HEK293 (cell line): ENCODE measurements at regions not wholly inside any gene's neighbourhood (a gene's known extent, or its start where the extent isn't known, plus 50 kb on each side); places are given as distances from the start of the nearest gene placed in this dataset.

ENCODE experiments used
- CTCF ChIA-PET: fragments of 350-600 bp; formaldehyde crosslinking; extraction: SDS; loops from one replicate; lab custom pipeline; 2021; ENCODE audit warnings: antibody characterized with exemption; lab: Yijun Ruan, JAX
- POLR2A ChIA-PET: fragments of 300-600 bp; formaldehyde crosslinking; extraction: SDS; loops from one replicate; lab custom pipeline; 2020; ENCODE audit warnings: antibody characterized with exemption, inconsistent platforms; lab: Yijun Ruan, JAX
- H3K27ac ChIP-seq: fragments of 200-500 bp; sonication (Bioruptor generic); 2 replicates; pipeline ENCODE4 v1.5.1; 2014; ENCODE audit warnings: low read depth, low read length, control low read depth, inconsistent platforms; ENCODE audit errors: extremely low read depth
- H3K36me3 ChIP-seq, 2 experiments: fragments of 200-500 bp in 1 of 2; sonication (Bioruptor generic) in 1 of 2; 1 replicate in 1 of 2; 2 replicates in 1 of 2; pipeline ENCODE4 v1.5.1; 2014 to 2017; ENCODE audit warnings: inconsistent platforms in 2 of 2, low read length in 2 of 2; ENCODE audit not compliant: control insufficient read depth in 2 of 2, insufficient read depth in 1 of 2
- H3K4me1 ChIP-seq: fragments of 200-500 bp; sonication (Bioruptor generic); 2 replicates; pipeline ENCODE4 v1.5.1; 2014; ENCODE audit warnings: mild to moderate bottlenecking, low read length, inconsistent platforms; ENCODE audit not compliant: control insufficient read depth, insufficient read depth
- H3K4me3 ChIP-seq: 2 replicates; pipeline ENCODE4 v1.5.1; 2011; ENCODE audit warnings: low read depth, mild to moderate bottlenecking, control low read depth, low read length, moderate library complexity
- H3K9me3 ChIP-seq: fragments of 200-500 bp; sonication (Bioruptor generic); 2 replicates; pipeline ENCODE4 v1.5.1; 2014; ENCODE audit warnings: low read depth, low read length, inconsistent platforms; ENCODE audit not compliant: control insufficient read depth, insufficient read depth
- HOXA7 ChIP-seq: sonication (generic); formaldehyde crosslinking; IDR thresholded peaks from 2 replicates; pipeline ENCODE4 v1.8.1; 2022; ENCODE audit warnings: missing genetic modification reagents, borderline replicate concordance
- PRDM1 ChIP-seq: fragments of 450-650 bp; formaldehyde crosslinking; IDR thresholded peaks from 2 replicates; pipeline ENCODE4; 2016; ENCODE audit warnings: missing biosample characterization, missing genetic modification characterization
- SCRT2 ChIP-seq: fragments of 450-650 bp; formaldehyde crosslinking; IDR thresholded peaks from 2 replicates; pipeline ENCODE4 v1.5.1; 2016; ENCODE audit warnings: missing biosample characterization, missing genetic modification characterization
- SP3 ChIP-seq: fragments of 450-650 bp; formaldehyde crosslinking; IDR thresholded peaks from 2 replicates; pipeline ENCODE4 v1.5.1; 2016; ENCODE audit warnings: missing biosample characterization, missing genetic modification characterization
- YY1 ChIP-seq: fragments of 450-650 bp; formaldehyde crosslinking; IDR thresholded peaks from 2 replicates; pipeline ENCODE4 v1.5.1; 2018; ENCODE audit warnings: missing biosample characterization, missing genetic modification characterization
- YY2 ChIP-seq: fragments of 450-650 bp; formaldehyde crosslinking; IDR thresholded peaks from 2 replicates; pipeline ENCODE4 v1.5.1; 2016; ENCODE audit warnings: missing biosample characterization, missing genetic modification characterization
- ZBTB17 ChIP-seq: fragments of 450-650 bp; formaldehyde crosslinking; IDR thresholded peaks from 2 replicates; pipeline ENCODE4 v1.5.1; 2016; ENCODE audit warnings: missing biosample characterization, missing genetic modification characterization
- ZBTB7A ChIP-seq: fragments of 450-650 bp; formaldehyde crosslinking; IDR thresholded peaks from 2 replicates; pipeline ENCODE4 v1.5.1; 2016; ENCODE audit warnings: low read depth, missing biosample characterization, missing genetic modification characterization
- ZFP3 ChIP-seq: fragments of 450-650 bp; formaldehyde crosslinking; IDR thresholded peaks from 2 replicates; pipeline ENCODE4 v1.5.1; 2016; ENCODE audit warnings: low read depth, missing biosample characterization, missing genetic modification characterization
- ZNF138 ChIP-seq: fragments of 450-650 bp; formaldehyde crosslinking; IDR thresholded peaks from 2 replicates; pipeline ENCODE4 v1.5.1; 2016; ENCODE audit warnings: missing biosample characterization, missing genetic modification characterization, borderline replicate concordance
- ZNF155 ChIP-seq: fragments of 450-650 bp; formaldehyde crosslinking; IDR thresholded peaks from 2 replicates; pipeline ENCODE4 v1.5.1; 2016; ENCODE audit warnings: missing biosample characterization, missing genetic modification characterization
- ZNF19 ChIP-seq: fragments of 450-650 bp; formaldehyde crosslinking; IDR thresholded peaks from 2 replicates; pipeline ENCODE4; 2016; ENCODE audit warnings: missing biosample characterization, missing genetic modification characterization, low read depth
- ZNF23 ChIP-seq: fragments of 450-650 bp; formaldehyde crosslinking; IDR thresholded peaks from 2 replicates; pipeline ENCODE4 v1.5.1; 2016; ENCODE audit warnings: missing biosample characterization, missing genetic modification characterization, borderline replicate concordance
- ZNF24 ChIP-seq: fragments of 450-650 bp; formaldehyde crosslinking; IDR thresholded peaks from 2 replicates; pipeline ENCODE4 v1.5.1; 2016; ENCODE audit warnings: missing biosample characterization, missing genetic modification characterization
- ZNF266 ChIP-seq: fragments of 450-650 bp; formaldehyde crosslinking; IDR thresholded peaks from 2 replicates; pipeline ENCODE4 v1.5.1; 2016; ENCODE audit warnings: missing biosample characterization, missing genetic modification characterization, low read depth
- ZNF350 ChIP-seq: fragments of 450-650 bp; formaldehyde crosslinking; IDR thresholded peaks from 2 replicates; pipeline ENCODE4 v1.5.0; 2017; ENCODE audit warnings: missing biosample characterization, mild to moderate bottlenecking, missing genetic modification characterization
- ZNF362 ChIP-seq: fragments of 450-650 bp; formaldehyde crosslinking; IDR thresholded peaks from 2 replicates; pipeline ENCODE4 v1.5.1; 2016; ENCODE audit warnings: missing biosample characterization, missing genetic modification characterization
- ZNF423 ChIP-seq: fragments of 450-650 bp; formaldehyde crosslinking; IDR thresholded peaks from 2 replicates; pipeline ENCODE4 v1.5.1; 2016; ENCODE audit warnings: missing biosample characterization, missing genetic modification characterization
- ZNF426 ChIP-seq: fragments of 450-650 bp; formaldehyde crosslinking; IDR thresholded peaks from 2 replicates; pipeline ENCODE4 v1.5.1; 2017; ENCODE audit warnings: missing biosample characterization, missing genetic modification characterization, mild to moderate bottlenecking, inconsistent platforms, moderate library complexity
- ZNF555 ChIP-seq: fragments of 450-650 bp; formaldehyde crosslinking; conservative IDR thresholded peaks from 2 replicates; pipeline ENCODE4 v1.5.1; 2017; ENCODE audit warnings: missing biosample characterization, mild to moderate bottlenecking, missing genetic modification characterization, inconsistent platforms
- ZNF558 ChIP-seq: fragments of 450-650 bp; formaldehyde crosslinking; IDR thresholded peaks from 2 replicates; pipeline ENCODE4 v1.5.1; 2016; ENCODE audit warnings: missing biosample characterization, missing genetic modification characterization
- ZNF621 ChIP-seq: fragments of 450-650 bp; formaldehyde crosslinking; IDR thresholded peaks from 2 replicates; pipeline ENCODE4 v1.5.1; 2017; ENCODE audit warnings: missing biosample characterization, missing genetic modification characterization
- ZNF623 ChIP-seq: fragments of 450-650 bp; formaldehyde crosslinking; IDR thresholded peaks from 2 replicates; pipeline ENCODE4 v1.5.1; 2016; ENCODE audit warnings: missing biosample characterization, missing genetic modification characterization
- ZNF626 ChIP-seq: fragments of 450-650 bp; sonication (Bioruptor Pico); formaldehyde crosslinking; IDR thresholded peaks from 2 replicates; pipeline ENCODE4 v1.5.1; 2018; ENCODE audit warnings: missing biosample characterization, missing genetic modification characterization, inconsistent platforms
- ZNF664 ChIP-seq: fragments of 450-650 bp; formaldehyde crosslinking; IDR thresholded peaks from 2 replicates; pipeline ENCODE4 v1.5.1; 2016; ENCODE audit warnings: missing biosample characterization, missing genetic modification characterization
- ZXDB ChIP-seq: fragments of 450-650 bp; formaldehyde crosslinking; IDR thresholded peaks from 2 replicates; pipeline ENCODE4 v1.5.1; 2016; ENCODE audit warnings: missing biosample characterization, missing genetic modification characterization
- TF ChIP-seq, protein P1 (sequence below): fragments of 450-650 bp; formaldehyde crosslinking; IDR thresholded peaks from 2 replicates; pipeline ENCODE4 v1.5.1; 2016; ENCODE audit warnings: missing biosample characterization, missing genetic modification characterization, low read depth
- TF ChIP-seq, protein P2 (sequence below): fragments of 450-650 bp; formaldehyde crosslinking; conservative IDR thresholded peaks from 2 replicates; pipeline ENCODE4 v1.5.1; 2016; ENCODE audit warnings: low read depth, missing biosample characterization, missing genetic modification characterization

DNA sequence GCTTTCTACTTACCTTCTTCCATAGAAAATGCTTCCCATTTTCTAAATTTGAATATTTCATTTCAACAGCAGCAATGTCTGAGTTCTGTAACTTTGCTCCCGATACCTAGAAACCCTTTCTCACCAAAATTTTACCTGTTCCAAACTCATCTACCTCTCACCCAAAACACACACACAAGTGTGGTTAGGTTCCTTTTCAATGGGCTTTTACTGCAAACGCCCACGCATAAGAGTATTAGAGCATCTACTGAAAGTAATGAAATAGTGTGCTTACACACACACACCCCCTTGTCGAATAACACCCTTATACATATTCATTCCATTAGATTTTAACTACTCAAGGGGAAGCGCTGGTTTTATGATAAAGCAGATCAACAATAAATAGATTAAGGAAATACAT is 610.3 kb upstream of the AADAT start:
- Histone ChIP-seq H3K4me1 (no peaks in the 10 kb centered on the region), H3K9me3 (no peaks in the 10 kb centered on the region), H3K4me3 (no peak overlapping the region), H3K36me3 (no peaks in the 10 kb centered on the region), H3K27ac (no peak overlapping the region)
- CTCF ChIA-PET, result no interaction called here
- POLR2A ChIA-PET, result no interaction called here
- no peak for TF ChIP-seq ZNF138 (tag by site-specific recombination)
- TF ChIP-seq PRDM1, result no peak
- no peak for TF ChIP-seq SCRT2 (tag by site-specific recombination)
- TF ChIP-seq, protein P1, sequence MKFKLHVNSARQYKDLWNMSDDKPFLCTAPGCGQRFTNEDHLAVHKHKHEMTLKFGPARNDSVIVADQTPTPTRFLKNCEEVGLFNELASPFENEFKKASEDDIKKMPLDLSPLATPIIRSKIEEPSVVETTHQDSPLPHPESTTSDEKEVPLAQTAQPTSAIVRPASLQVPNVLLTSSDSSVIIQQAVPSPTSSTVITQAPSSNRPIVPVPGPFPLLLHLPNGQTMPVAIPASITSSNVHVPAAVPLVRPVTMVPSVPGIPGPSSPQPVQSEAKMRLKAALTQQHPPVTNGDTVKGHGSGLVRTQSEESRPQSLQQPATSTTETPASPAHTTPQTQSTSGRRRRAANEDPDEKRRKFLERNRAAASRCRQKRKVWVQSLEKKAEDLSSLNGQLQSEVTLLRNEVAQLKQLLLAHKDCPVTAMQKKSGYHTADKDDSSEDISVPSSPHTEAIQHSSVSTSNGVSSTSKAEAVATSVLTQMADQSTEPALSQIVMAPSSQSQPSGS, result no peak
- TF ChIP-seq ZNF24 (tag by site-specific recombination), result no peak
- no peak for TF ChIP-seq ZBTB7A (tag by site-specific recombination)
- no peak for TF ChIP-seq ZNF664 (tag by site-specific recombination)
- no peak for TF ChIP-seq ZNF621 (tag by site-specific recombination)
- no peak for TF ChIP-seq ZBTB17 (tag by site-specific recombination)
- TF ChIP-seq ZNF558, result no peak
- no peak for TF ChIP-seq ZFP3 (tag by site-specific recombination)
- no peak for TF ChIP-seq ZNF155 (tag by site-specific recombination)
- TF ChIP-seq, all 188 proteins: peak for 0

DNA sequence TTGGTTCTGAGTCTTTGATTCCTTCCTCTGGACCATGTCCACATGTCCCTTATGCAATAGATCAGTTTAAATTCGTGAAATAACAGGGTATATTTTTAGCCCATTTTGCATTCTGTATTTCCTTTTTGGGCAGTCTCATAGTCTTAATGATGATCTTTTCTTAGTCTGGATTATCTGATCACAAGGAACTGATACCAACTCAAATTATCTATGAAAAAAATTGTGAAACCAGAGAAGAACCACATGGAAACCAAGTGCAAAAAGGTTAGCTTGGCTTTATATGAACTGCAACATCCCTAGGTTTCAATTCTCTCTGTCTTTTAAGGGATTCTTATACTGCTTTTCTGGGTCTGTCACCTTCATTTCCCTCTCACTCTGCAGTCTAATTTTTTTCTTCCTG is 608.6 kb upstream of the AADAT start:
- no peak for TF ChIP-seq ZNF626
- TF ChIP-seq, all 188 proteins: peak for 0
- ChIA-PET CTCF (interaction anchor here (0.7 kb wide), 1 partner anchor 115 kb away, joined by 3 read pairs; no protein-coding TSS in a partner anchor), POLR2A (no interaction called here)
- H3K9me3 ChIP-seq, result no peaks in the 10 kb centered on the region
- no peaks in the 10 kb centered on the region for H3K36me3 ChIP-seq
- H3K27ac ChIP-seq, result no peak overlapping the region
- no peaks in the 10 kb centered on the region for H3K4me1 ChIP-seq
- no peak overlapping the region for H3K4me3 ChIP-seq

DNA sequence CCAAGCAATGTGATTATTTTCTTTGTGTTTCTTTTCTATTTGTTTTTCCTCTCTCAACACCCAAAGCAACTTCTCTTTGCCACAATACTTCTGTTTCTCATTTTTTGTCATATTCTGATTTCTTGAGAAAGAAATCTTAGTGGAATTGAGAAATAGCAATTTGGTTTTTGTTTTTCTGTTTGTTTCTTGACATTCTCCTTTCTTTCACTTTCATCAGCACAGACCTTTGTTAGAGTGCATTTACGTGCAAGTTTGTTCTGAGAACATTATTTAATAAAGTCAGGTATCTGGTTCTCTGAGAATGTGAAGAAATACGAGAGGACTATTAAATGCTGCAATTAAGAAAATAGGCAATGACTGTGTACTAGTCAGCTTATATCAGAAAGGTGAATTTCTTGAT is 608.1 kb upstream of the AADAT start:
- Histone ChIP-seq H3K36me3 (no peaks in the 10 kb centered on the region), H3K4me3 (no peak overlapping the region), H3K9me3 (no peaks in the 10 kb centered on the region), H3K27ac (no peak overlapping the region), H3K4me1 (no peaks in the 10 kb centered on the region)
- ChIA-PET CTCF (no interaction called here), POLR2A (no interaction called here)
- TF ChIP-seq, protein P2, sequence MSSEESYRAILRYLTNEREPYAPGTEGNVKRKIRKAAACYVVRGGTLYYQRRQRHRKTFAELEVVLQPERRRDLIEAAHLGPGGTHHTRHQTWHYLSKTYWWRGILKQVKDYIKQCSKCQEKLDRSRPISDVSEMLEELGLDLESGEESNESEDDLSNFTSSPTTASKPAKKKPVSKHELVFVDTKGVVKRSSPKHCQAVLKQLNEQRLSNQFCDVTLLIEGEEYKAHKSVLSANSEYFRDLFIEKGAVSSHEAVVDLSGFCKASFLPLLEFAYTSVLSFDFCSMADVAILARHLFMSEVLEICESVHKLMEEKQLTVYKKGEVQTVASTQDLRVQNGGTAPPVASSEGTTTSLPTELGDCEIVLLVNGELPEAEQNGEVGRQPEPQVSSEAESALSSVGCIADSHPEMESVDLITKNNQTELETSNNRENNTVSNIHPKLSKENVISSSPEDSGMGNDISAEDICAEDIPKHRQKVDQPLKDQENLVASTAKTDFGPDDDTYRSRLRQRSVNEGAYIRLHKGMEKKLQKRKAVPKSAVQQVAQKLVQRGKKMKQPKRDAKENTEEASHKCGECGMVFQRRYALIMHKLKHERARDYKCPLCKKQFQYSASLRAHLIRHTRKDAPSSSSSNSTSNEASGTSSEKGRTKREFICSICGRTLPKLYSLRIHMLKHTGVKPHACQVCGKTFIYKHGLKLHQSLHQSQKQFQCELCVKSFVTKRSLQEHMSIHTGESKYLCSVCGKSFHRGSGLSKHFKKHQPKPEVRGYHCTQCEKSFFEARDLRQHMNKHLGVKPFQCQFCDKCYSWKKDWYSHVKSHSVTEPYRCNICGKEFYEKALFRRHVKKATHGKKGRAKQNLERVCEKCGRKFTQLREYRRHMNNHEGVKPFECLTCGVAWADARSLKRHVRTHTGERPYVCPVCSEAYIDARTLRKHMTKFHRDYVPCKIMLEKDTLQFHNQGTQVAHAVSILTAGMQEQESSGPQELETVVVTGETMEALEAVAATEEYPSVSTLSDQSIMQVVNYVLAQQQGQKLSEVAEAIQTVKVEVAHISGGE (tag by site-specific recombination), result no peak
- no peak for TF ChIP-seq ZNF19 (tag by site-specific recombination)
- no peak for TF ChIP-seq ZXDB
- no peak for TF ChIP-seq ZNF266 (tag by site-specific recombination)
- TF ChIP-seq SP3 (tag by site-specific recombination), result no peak
- TF ChIP-seq ZNF362, result no peak
- TF ChIP-seq ZNF423 (tag by site-specific recombination), result no peak
- no peak for TF ChIP-seq ZNF623 (tag by site-specific recombination)
- no peak for TF ChIP-seq ZNF23 (tag by site-specific recombination)
- TF ChIP-seq YY2, result no peak
- TF ChIP-seq ZNF350 (tag by site-specific recombination), result no peak
- TF ChIP-seq HOXA7, result no peak
- TF ChIP-seq ZNF626, result no peak
- no peak for TF ChIP-seq ZNF426
- no peak for TF ChIP-seq YY1 (tag by site-specific recombination)
- TF ChIP-seq ZNF555 (tag by site-specific recombination), result no peak
